ENCODE measurements at regions not wholly inside any gene's neighbourhood (a gene's known extent, or its start where the extent isn't known, plus 50 kb on each side); places are given as distances from the start of the nearest gene placed in this dataset.

GRCh38 chr3:189557824-189558223 lies 73.4 kb upstream of the TP63 start:
- Mint-ChIP-seq H3K9me3 (ENCODE audit: low read depth) (peaks cover 11% of the 10 kb centered on the region), H3K36me3 (ENCODE audit: low read depth) (peaks cover 1% of the 10 kb centered on the region), H3K4me1 (ENCODE audit: low read depth) (no peaks in the 10 kb centered on the region), H3K27me3 (ENCODE audit: low read depth) (peaks cover 1% of the 10 kb centered on the region), H3K4me3 (ENCODE audit: unreplicated experiment) (no peak overlapping the region), H3K27ac (ENCODE audit: unreplicated experiment) (no peak overlapping the region)
- no peak for DNase-seq (ENCODE audit: low spot score)
- TF ChIP-seq, protein P1, sequence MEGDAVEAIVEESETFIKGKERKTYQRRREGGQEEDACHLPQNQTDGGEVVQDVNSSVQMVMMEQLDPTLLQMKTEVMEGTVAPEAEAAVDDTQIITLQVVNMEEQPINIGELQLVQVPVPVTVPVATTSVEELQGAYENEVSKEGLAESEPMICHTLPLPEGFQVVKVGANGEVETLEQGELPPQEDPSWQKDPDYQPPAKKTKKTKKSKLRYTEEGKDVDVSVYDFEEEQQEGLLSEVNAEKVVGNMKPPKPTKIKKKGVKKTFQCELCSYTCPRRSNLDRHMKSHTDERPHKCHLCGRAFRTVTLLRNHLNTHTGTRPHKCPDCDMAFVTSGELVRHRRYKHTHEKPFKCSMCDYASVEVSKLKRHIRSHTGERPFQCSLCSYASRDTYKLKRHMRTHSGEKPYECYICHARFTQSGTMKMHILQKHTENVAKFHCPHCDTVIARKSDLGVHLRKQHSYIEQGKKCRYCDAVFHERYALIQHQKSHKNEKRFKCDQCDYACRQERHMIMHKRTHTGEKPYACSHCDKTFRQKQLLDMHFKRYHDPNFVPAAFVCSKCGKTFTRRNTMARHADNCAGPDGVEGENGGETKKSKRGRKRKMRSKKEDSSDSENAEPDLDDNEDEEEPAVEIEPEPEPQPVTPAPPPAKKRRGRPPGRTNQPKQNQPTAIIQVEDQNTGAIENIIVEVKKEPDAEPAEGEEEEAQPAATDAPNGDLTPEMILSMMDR (IDR thresholded peaks at IDR 0.05) = no peak

- Mint-ChIP-seq H3K4me1 (ENCODE audit: low read depth) (peaks cover 5% of the 10 kb centered on the region), H3K36me3 (ENCODE audit: low read depth) (no peaks in the 10 kb centered on the region), H3K27me3 (ENCODE audit: low read depth) (peaks cover 5% of the 10 kb centered on the region), H3K9me3 (ENCODE audit: low read depth) (peaks cover 11% of the 10 kb centered on the region), H3K27ac (ENCODE audit: unreplicated experiment) (no peak overlapping the region), H3K4me3 (ENCODE audit: unreplicated experiment) (no peak overlapping the region)
- TF ChIP-seq, protein P1 (IDR thresholded peaks at IDR 0.05) = no peak
- no peak for DNase-seq (ENCODE audit: low spot score)
Observed at GRCh38 chr3:189561256-189561655, 69.9 kb upstream of the TP63 start.

- Mint-ChIP-seq H3K9me3 (ENCODE audit: low read depth) (no peaks in the 10 kb centered on the region), H3K4me1 (ENCODE audit: low read depth) (peaks cover 5% of the 10 kb centered on the region), H3K27me3 (ENCODE audit: low read depth) (peaks cover 9% of the 10 kb centered on the region), H3K27ac (ENCODE audit: unreplicated experiment) (no peak overlapping the region), H3K4me3 (ENCODE audit: unreplicated experiment) (no peak overlapping the region), H3K36me3 (ENCODE audit: low read depth) (no peaks in the 10 kb centered on the region)
- no peak for DNase-seq (ENCODE audit: low spot score)
- TF ChIP-seq, protein P1 (IDR thresholded peaks at IDR 0.05) = no peak
Observed at GRCh38 chr3:189563853-189564563, 67.2 kb upstream of the TP63 start.

- no peak overlapping the region for H3K4me3 Mint-ChIP-seq (ENCODE audit: unreplicated experiment)
- DNase-seq (ENCODE audit: low spot score) = no peak
- peaks cover 5% of the 10 kb centered on the region for H3K4me1 Mint-ChIP-seq (ENCODE audit: low read depth)
- no peak overlapping the region for H3K27ac Mint-ChIP-seq (ENCODE audit: unreplicated experiment)
- peaks cover 10% of the 10 kb centered on the region for H3K27me3 Mint-ChIP-seq (ENCODE audit: low read depth)
- no peaks in the 10 kb centered on the region for H3K36me3 Mint-ChIP-seq (ENCODE audit: low read depth)
- no peaks in the 10 kb centered on the region for H3K9me3 Mint-ChIP-seq (ENCODE audit: low read depth)
- TF ChIP-seq, protein P1 (IDR thresholded peaks at IDR 0.05) = no peak
Observed at GRCh38 chr3:189566550-189567130, 64.5 kb upstream of the TP63 start.

- Mint-ChIP-seq H3K4me1 (ENCODE audit: low read depth) (peaks cover 5% of the 10 kb centered on the region), H3K4me3 (ENCODE audit: unreplicated experiment) (no peak overlapping the region), H3K27ac (ENCODE audit: unreplicated experiment) (no peak overlapping the region), H3K36me3 (ENCODE audit: low read depth) (no peaks in the 10 kb centered on the region), H3K27me3 (ENCODE audit: low read depth) (peaks cover 10% of the 10 kb centered on the region), H3K9me3 (ENCODE audit: low read depth) (no peaks in the 10 kb centered on the region)
- DNase-seq (ENCODE audit: low spot score) = no peak
- TF ChIP-seq, protein P1 (IDR thresholded peaks at IDR 0.05) = no peak
Observed at GRCh38 chr3:189567322-189567721, 63.9 kb upstream of the TP63 start.

All from chondrocyte (in vitro differentiated cells).